ENCODE measurements at regions not wholly inside any gene's neighbourhood (a gene's known extent, or its start where the extent isn't known, plus 50 kb on each side); places are given as distances from the start of the nearest gene placed in this dataset.

GRCh38 chr3:64827019-64827418 lies 139.2 kb upstream of the ADAMTS9 start:
- TF ChIP-seq SP1 (IDR thresholded peaks at IDR 0.05; ENCODE audit: low read depth) (no peak), POLR2A (IDR thresholded peaks at IDR 0.05; ENCODE audit: borderline replicate concordance, extremely low read depth, insufficient read depth, insufficient read length) (no peak)
